Islet of Langerhans (tissue), 1 donor: ENCODE measurements at regions not wholly inside any gene's neighbourhood (a gene's known extent, or its start where the extent isn't known, plus 50 kb on each side); places are given as distances from the start of the nearest gene placed in this dataset.

Experiments
- FAIRE-seq: peaks from one replicate; lab custom pipeline; 2011; peaks lifted over from hg19 to GRCh38; lab: Jason Lieb, UNC

DNA sequence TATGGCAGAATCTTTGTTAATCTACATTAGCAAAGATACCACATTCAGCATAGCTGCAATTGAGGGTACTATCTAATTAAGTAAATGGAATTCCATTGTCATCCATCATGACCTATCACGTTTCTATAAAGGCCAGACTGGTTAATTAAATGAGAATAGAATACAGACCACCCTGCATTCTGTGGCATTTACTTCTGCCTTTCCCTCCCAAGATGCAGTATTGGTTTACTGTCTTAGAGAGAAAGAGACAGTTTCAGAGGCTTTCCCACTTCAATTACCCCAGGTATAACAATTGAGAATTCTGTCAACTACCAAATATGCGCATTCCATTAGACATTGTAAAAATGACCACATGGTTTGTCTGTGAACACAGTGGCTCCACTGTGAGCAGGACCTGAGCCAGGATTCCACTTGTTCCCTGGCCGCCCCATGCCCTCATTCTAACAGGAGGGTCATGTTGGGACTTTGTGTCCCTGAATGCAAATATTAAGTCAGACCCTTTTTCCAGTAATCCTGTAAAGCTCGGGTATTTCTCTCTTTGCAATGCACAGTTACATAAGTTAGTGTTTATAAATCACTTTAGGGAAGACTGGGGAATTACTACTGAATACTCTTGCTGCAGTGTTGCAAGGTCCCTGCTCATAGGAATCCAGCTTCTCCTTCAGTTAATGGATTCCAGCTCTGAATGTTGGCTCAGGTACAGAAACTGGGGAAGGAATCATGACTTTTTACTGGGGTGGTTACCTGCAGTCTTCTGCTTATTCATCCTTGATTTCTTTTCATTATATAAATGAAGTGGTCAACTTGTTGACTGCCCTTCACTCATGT, 261.0 kb downstream of the PDGFC start:
- FAIRE-seq = no peak

- FAIRE-seq = no peak
These were observed 266.3 kb downstream of the PDGFC start for GRCh38 chr4:156705311-156705710.

DNA sequence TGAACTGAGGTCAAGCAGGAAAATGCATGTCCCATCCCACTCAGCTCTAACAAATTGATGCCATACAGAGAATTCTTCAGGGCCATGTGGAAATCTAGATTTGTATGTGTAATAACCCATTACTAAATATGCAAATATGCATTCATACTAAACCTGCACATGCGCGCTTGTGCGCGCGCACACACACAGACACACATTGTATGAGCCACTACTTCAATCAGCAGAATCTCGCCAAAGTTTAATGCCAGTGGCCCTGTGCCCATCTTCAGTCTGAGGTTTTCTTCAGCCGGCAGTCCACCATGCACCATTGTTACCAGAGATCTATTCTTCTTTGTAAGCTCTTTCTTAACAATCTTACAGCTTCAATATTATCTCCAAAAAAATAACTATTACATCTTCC, 276.4 kb downstream of the PDGFC start:
- FAIRE-seq = no peak

- FAIRE-seq = no peak
These were observed 277.2 kb downstream of the PDGFC start for GRCh38 chr4:156694413-156694812.

GRCh38 chr4:156693557-156693956, 278.0 kb downstream of the PDGFC start:
- no peak for FAIRE-seq

DNA sequence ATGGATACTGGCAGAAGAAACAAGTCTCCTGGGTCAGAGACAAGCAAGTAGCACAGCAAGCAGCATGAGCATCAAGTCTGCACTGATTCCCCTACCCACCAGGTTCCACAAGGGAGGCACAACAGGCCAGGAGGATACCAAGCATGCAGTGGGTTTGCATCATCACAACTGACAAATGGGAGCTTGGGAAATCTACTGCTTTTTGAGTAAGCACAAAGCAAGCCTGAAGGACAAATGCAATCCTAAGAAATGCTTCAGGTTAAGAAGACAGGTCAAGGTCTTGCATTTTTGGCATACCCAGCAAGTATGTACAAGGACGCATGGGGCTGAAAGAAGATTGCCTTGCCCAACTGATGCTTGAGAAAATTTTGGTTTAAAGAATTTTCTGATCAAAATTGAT, 279.6 kb downstream of the PDGFC start:
- FAIRE-seq = no peak

DNA sequence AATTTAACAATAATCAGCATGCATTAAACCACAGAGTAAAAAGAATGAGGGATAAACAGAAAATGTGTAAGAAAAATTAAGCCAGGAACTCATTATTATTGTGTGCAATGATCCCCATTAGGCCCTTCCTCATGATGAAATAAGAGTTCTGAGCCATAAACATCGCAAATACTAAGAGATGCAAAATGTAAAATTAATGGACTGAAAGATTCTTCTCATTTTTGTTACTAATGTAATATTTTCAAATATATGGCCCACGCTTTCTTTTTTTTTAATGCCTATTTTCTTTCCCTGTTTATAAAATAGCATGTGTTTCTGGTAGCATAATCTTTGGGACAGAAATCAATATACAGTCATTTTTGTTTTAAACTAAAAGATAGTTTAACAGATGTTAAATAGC, 281.0 kb downstream of the PDGFC start:
- FAIRE-seq = no peak

GRCh38 chr4:156686120-156686519, 285.5 kb downstream of the PDGFC start:
- FAIRE-seq = no peak

- no peak for FAIRE-seq
These were observed 286.3 kb downstream of the PDGFC start for GRCh38 chr4:156685308-156685707.

DNA sequence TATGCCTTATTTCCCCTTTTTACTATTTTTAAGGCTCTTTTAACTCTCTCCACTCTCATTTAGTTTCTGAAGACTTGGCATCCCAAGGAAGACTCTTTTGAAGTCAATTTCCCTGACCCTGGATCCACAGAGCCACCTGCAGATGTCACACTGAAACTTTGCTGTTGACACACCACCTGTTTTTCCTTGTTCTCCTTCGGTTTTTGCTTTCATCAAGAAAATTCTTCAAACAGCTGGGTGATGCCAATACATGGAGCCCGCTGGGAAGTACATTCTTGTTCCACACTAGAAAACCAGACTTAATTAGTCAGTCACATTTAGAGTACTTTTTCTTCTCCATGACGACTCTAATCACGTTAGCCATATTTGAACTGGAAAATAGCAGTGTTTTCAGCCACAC, 293.9 kb downstream of the PDGFC start:
- FAIRE-seq = no peak

GRCh38 chr4:156677131-156677531, 294.5 kb downstream of the PDGFC start:
- FAIRE-seq = no peak

DNA sequence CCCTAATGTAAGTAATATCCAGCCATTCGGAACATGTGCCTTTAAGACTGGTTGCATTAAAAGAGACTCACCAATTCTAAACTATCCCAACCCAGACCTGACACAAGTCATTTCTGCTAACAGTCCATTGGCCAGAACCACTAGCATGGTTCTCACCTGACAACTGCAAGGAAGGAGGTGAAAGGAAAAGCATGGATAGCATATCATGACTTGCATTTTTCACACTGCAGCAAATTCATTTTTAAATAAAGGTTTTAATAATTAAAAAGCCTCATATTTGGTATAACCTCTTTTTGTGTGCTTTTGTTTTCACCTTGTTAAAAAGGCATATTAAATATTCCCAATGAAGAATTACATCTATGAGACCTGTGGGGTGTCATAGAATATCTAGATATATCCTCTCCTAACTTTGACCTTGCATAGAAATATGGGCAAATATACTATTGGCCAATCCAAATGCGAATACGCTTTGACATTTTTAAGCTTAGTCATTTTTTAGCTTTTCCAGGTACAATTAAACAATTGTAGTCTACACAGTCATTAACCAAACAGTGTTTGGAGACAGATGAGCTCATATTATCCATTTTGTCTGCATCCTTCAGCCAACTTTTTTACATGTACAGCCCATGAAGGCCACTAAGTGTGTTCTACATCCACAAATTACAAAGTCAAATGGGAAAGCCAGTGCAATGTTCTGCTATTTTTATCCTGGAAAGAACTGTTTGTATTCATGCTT, 295.3 kb downstream of the PDGFC start:
- FAIRE-seq = no peak

DNA sequence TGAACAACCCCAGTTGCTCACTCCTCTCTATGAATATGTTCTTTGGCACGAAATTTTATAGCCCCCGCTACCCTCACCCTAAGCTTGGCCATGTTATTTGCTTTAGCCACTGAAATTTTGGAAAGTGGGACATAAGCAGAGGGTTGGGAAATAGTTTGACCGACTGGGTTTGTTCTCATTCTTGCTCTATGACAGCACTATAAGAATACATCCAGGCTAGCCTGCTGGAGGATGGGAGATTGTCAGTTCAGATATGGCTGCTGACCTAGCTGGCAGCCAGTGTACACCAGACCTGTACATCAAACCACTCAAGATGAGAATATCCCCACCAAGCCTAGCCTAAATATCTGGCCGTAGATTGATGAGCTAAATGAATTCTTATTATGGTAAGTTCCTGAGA, 298.1 kb downstream of the PDGFC start:
- FAIRE-seq = no peak

DNA sequence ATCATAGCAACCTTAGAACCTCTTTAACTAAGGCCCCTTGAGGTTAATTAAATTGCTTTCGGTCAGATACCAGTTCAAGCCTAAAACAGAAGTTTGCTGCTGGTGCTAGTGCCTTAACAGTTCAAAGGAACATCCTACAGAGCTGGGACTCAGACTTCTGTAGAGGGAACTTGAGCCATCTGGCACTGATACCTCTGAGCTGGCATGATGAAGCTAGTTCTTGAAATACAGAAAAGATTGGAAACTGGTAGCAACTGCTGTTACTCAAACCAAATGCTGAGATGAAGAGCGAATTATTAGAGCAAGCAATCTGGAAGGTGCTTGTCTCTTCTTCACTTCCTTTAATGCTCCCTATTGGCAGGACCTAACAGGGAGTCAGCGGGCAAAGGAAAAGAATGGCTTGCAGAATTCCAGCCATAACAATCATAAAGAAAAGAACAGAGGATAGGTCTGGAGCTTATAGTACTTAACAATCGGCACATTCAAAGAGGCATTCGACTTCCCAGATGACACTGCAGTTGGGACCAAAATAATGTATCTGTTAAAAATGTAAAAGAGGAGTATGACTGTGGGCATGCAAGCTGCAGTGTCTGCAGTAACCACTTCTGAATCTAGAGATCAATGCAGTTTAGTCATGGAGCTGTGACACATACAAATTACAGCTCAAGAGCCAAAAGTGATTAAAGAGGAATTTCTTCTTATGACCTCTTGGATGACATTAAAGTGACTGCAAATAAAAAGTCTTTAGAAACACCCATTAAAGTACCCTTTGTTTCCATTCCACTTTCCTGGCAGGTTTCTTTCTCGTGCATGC, 298.9 kb downstream of the PDGFC start:
- no peak for FAIRE-seq

DNA sequence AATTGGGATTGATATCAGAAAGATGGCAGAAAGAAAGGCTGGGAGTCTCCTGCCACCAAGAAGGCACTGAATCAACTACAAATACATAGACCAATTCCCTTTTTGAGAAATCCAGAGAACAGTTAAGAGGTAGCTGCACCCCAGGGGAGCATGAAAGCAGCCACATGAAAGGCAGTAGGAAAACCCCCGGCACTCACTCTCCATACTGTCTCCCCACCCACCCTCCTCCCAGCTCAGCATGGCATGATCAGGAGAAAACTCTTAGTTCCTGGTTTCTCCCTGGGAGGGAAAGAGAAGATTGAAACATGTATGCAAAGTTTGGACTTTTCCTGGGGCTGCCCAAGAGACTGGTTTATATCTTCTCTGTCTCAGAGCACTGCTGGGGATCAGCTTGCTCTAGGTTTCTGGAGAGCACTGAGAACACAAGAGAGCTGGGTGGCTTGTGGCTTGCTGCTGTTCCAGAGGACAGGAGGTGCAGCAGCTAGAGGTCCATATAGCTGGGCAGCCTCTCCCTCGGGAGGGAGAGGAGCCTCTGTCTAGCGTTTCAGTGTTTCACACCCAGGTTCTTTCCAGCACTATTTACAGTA, 305.7 kb downstream of the PDGFC start:
- FAIRE-seq = no peak

DNA sequence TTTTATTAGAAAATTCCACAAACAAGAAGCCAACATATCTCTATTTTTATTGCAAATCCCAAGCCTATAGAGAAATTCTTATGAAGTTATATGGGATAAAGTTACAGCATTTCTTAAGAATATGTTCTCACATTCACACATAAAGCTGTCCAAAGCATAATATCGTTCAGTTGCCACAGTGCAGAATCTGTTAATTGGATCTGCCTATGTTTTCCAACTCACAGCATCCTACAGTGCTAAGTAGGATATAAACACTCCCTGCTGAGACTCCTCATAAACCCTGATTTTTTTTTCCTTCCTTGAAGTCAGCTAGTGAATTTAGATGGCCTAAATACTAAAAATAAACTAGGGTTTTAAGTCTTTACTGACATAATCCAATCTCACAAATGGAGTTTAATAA, 307.9 kb downstream of the PDGFC start:
- no peak for FAIRE-seq

- no peak for FAIRE-seq
These were observed 308.7 kb downstream of the PDGFC start for GRCh38 chr4:156662921-156663320.

DNA sequence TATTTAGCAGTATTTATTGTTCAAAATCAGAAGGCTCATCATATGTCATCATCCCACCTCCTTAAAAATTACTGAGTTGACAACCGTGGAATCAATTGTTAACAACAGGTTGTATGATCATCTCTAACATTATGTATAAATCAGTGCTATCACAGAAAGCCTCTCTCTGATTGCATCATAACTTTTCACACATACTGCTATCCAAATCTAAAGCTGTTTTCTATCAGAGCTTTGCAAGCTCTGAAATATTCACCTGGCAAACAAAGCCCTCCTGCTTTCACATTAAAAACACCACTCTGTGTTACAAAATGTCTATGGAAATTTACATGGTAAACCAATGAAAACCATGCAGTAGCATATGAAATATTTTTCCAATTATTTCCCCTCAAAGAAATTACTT, 310.0 kb downstream of the PDGFC start:
- no peak for FAIRE-seq

GRCh38 chr4:156660465-156660864, 311.1 kb downstream of the PDGFC start:
- FAIRE-seq = no peak

DNA sequence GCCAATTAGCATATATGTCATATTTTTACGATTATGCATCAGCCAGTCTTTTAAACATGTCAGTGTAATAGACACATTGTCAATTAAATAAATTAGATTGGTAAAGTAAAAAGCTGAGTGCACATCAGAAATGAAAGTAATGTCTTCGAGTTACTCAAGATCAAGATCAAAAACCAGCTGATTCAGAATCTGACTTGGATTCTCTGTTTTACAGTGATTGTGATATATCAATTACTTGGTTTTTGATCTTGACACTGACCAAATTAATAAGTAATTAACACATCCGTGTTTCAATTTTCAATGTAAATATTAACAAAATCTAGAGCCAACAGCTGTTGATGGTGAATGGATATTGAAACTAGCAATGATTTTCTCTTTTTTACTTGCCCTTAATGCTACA, 311.6 kb downstream of the PDGFC start:
- no peak for FAIRE-seq

- FAIRE-seq = no peak
These were observed 312.0 kb downstream of the PDGFC start for GRCh38 chr4:156659570-156659969.

DNA sequence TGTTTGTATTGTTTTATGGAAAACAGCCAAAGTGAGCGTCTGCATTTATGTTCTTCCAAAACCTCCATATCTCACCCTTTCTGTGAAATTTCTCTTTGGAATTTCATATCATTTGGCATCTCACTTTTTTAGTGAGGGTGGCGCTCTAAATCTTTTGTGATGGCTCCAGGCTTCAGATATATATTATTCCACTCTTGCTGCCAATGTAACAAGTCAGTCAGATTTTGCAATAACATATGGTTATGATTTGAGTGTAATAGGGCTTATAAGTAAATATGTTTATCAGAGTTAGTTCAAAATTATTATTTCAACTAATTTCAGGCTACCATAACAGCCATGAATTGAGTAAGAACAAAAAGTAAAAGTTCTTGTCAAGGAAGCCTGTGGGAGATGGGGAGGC, 314.7 kb downstream of the PDGFC start:
- no peak for FAIRE-seq

GRCh38 chr4:156654410-156654809, 317.2 kb downstream of the PDGFC start:
- no peak for FAIRE-seq
